Femur (tissue), 1 donor: ENCODE measurements at regions not wholly inside any gene's neighbourhood (a gene's known extent, or its start where the extent isn't known, plus 50 kb on each side); places are given as distances from the start of the nearest gene placed in this dataset.
"Not testable (repeated sequence)": the region's sequence is repeated elsewhere in the genome, so short reads cannot be mapped to it uniquely, and the experiment has no call there.

Source experiments
- DNase-seq: peaks from one replicate; pipeline ENCODE4 v3.0.0-alpha.2; 2017

DNA sequence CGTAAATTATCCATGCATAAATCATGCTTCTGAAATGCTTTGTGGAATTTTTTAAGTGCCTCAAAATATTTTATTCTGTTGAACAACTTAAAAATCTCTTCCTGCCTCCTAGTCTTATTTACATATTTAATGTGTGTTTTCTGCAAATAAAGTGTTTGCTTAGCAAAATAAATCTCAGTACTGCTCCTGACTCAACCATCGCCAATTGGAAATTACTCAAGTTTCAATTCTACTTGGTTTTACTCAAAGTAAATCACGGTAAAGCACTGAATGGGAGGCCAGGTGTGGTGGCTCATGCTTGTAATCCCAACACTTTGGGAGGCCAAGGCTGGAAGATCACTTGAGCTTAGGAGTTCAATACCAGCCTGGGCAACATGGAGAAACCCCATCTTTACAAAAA is 152.2 kb upstream of the NR5A2 start:
- no peak for DNase-seq

DNA sequence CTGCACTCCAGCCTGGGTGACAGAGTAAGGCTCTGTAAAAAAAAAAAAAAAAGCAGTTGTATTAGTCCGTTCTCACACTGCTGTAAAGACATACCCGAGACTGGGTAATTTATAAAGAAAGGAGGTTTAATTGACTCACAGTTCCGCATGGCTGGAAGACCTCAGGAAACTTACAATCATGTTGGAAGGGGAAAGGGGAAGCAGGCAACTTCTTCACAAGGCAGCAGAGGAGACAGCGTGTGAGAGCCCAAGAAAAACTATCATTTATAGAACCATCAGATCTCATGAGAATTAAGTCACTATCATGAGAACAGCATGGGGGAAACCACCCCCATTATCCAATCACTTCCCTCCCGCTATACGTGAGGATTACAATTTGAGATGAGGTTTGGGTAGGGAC is 151.7 kb upstream of the NR5A2 start:
- DNase-seq = no peak

DNA sequence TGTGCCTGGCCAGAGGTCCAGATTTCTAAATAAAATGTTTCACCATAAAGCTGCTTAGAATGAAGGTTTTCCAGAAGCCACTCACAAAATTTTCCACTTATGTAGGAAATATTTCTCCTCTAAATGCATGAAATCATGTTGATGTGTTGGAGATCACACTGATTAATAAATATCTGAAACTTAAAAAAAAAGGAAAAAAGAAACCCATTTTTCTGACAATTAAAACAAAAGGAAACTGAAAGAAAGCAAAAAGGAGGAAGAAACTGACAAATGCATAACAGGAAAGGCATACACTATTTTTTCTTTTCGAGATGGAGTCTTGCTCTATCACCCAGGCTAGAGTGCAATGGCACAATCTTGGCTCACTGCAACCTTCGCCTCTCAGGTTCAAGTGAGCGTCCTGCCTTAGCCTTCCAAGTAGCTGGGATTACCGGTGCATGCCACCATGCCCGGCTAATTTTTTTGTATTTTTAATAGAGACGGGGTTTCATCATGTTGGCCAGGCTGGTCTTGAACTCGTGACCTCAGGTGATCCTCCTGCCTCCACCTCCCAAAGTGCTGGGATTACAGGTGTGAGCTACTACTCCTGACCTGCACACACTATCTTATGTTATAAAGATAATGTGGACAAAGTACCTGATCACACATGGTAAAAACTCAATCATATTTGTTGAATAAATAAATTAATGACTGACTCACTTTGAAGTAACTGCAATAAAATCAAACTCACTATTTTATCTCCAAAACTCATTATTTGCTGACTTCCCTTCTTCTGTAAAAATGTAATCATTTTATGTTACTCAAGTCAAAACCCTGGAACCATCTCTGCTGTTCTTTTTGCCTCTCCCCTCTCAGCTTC is 149.8 kb upstream of the NR5A2 start:
- DNase-seq = no peak

DNA sequence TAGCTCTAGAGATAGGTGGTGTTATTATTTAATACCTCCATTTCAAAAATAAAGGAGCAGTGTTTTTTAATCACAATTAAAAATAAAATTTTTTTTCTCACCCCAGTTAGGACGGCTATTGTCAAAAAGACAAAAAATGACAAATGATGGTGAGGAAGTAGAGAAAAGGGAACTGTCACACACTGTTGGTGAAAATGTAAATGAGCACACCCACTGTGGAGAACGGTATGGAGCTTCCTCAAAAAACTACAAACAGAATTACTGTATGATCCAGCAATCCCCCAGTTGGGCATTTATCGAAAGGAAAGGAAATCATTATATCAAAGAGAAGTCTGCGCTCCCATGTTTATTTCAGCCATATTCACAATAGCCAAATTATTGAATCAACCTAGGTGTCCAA is 148.7 kb upstream of the NR5A2 start:
- no peak for DNase-seq

DNA sequence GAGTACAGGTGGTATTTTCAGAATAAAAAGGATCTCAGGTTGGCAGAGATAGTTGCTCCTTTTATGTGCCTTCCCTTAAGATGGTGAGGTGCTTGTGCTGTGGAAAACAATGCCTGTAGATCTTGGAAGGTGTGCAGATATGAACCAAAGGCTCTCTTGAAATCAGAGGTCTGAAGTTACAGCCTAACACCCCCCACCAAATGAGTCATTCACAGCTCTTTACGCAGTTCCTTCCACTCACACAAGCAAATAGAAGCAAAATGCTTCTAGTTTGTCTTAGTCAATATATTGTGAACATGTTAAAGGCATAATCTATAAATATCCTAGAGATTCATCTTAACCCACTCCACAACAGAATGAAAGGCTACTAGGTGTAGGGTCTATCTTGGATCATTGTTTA is 128.9 kb upstream of the NR5A2 start:
- no peak for DNase-seq

DNA sequence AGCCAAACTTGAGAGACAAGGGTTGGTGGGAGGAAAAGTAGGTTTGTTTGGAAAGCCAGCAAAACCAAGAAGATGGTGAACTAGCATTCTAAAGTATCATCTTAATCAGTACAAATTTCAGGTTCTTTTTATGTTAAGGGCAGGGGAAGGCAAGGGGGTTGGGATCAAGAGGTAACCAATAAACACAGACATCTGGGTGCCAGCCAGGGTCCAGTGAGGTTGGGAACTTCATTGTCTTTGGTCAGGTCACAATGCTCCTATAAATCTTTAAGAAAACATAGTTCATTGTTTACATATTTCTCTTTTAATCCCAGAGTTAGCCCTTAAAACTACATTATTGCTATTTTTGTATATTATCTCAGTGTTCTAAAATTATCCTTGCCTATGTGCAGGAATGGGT is 126.2 kb upstream of the NR5A2 start:
- DNase-seq = no peak

DNA sequence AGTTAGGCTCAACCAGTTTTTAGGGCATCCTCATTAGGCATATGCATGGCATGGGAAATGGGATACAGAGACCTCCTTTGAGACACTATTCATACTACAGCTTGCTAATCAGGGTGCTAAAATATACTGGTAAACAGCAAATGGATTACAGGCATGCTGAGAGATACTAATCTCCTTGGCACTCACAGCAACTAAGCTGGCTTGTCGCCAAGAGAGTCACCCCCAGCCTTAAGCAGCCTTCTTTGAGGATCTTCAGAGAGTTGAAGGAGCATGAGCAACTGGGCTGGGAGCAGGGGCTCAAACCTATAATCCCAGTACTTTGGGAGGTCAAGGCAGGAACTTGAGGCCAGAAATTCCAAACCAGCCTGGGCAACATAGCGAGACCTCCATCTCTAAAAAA is 120.1 kb upstream of the NR5A2 start:
- DNase-seq = no peak

DNA sequence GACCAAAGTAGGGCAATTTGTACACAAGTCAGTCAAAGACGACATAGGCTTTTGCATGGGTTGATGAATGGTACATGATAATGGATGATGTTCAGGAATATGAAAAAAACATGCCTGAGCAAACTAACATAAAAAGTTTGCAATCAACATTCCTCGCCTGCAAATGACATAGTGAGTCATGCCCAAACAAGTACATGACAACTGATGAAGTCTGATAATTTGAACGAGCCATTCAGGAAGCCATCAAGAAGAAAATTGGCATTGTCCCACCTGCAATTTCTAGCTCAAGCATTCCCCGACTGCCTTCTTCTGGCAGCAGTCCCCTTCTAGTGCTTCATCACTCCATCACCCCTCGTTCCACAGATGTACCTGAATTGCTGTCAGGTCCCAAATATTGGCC is 118.4 kb upstream of the NR5A2 start:
- no peak for DNase-seq

DNA sequence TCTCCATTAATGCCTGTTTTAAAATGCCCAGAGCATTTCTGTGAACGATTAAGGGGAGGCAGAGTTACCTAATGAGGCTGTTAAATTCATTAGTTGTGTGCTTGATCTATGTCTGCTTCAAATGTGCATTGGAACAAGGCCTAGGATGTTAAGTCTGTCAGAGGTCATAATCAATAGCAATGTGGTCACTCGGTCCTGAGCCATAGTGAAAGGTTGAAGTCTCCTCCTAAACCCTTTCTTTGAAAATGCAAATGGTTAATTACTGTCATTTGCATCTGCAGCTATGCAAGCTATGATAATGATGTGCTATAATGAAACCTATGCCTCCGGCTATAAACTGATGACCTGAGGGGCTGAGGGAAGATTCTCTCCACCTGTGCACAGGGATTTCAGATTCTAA is 114.2 kb upstream of the NR5A2 start:
- DNase-seq = no peak

DNA sequence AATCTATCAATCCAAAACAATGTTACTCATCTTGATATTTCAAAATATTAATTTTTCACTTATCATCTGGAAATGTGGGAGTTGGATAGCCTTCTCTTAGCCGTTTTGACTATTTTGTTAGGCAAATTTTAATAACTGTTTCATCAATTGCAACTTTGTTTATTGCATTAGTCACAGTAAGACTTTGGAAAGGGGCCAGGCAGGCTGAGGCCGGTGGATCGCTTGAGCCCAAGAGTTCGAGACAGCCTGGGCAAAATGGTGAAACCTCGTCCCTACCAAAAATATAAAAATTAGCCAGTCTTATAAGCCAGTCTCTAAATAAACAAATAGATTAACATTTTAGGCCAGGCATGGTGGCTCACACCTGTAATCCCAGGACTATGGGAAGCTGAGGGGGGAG is 113.0 kb upstream of the NR5A2 start:
- DNase-seq = no peak

DNA sequence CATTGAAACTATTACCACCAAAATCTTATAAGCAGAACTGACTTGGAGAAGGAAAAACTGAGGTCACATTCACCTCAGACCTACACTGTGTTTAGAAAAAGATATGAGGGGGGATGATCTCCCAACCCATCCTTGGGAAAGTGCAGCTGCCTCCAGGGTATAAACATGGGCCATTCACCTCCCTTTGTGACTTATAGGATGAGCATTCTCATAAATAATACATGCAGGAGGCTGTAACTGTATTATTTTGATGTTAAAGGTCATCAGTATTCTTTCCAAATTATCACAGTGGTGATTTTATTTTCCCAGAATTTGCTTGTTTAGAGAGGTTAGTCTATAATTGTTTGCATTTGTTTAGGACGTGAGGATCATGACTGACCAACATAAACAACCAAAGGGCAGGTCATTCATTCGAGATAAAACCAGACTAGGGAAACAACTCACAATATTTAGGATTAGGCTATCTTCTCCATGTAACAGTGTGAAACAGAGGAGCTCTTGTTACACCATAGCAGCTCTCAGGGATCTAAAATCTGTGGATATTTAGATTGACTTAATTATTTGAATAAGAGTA is 109.2 kb upstream of the NR5A2 start:
- no peak for DNase-seq

DNA sequence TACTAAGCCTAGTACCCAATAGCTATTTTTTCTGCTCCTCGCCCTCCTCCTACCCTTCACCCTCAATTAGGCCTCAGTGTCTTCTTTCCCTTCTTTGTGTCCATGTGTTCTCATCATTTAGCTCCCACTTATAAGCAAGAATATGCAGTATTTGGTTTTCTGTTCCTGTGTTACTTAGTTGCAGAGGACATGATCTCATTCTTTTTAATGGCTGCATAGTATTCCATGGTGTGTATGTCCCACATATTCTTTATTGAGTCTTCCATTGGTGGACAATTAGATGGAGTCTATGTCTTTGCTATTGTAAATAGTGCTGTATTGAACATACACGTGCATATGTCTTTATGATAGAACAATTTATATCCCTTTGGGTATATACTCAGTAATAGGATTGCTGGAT is 106.9 kb upstream of the NR5A2 start:
- DNase-seq = no peak

DNA sequence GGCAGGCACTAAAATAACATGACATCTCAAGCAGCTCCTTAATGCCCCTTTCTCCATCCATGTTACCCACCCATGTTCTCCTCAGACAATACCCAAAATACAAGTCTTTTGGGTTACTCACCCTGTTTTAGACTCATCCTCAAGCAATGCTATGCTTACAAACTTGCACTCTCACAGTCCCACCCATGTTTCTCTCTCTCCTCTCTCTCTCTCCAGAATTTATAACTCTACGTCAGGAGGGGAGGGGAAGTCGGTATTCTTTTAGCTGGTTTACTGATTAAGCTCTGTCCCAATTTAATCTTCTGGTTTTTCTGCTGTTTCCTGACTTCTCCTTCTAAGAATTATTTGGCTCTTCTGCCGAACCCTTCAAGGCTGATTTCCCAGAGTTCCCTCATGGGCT is 98.0 kb upstream of the NR5A2 start:
- DNase-seq = no peak

DNA sequence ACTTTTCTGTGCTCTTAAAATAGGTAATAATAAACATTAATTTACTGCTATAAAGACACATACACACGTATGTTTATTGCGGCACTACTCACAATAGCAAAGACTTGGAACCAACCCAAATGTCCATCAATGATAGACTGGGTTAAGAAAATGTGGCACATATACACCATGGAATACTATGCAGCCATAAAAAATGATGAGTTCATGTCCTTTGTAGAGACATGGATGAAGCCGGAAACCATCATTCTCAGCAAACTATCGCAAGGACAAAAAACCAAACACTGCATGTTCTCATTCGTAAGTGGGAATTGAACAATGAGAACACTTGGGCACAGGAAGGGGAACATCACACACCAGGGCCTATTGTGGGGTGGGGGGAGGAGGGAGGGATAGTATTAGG is 97.4 kb upstream of the NR5A2 start:
- DNase-seq = not testable (repeated sequence)

DNA sequence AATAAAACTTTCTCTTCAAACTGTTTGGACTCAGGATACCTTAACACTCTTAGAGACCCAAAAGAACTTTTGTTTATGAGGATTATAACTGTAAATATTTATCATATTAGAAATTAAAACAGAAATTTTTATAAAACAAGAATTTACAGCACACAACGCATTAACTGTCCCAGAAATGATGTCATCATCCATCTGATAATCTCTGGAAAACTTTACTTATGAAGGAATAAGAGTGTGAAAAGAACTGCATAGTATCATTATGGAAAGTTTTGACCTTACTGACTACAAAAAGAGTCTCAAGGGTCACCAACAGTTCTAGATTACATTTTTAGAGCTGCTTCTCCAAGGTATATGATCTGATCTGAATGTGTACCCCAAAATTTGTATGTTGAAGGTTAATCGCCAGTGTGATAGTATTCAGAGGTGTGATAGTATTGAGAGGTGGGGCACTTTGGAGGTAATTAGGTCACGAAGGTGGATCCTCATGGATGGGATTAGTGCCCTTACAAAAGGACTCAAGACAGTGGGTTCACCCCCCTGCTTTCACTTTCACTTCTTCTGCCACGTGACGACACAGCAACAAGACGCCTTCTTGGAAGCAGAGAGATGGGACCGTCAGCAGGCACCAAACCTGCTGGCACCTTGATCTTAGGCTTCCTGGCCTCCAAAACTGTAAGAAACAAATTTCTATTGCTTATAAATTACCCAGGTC is 95.7 kb upstream of the NR5A2 start:
- no peak for DNase-seq

DNA sequence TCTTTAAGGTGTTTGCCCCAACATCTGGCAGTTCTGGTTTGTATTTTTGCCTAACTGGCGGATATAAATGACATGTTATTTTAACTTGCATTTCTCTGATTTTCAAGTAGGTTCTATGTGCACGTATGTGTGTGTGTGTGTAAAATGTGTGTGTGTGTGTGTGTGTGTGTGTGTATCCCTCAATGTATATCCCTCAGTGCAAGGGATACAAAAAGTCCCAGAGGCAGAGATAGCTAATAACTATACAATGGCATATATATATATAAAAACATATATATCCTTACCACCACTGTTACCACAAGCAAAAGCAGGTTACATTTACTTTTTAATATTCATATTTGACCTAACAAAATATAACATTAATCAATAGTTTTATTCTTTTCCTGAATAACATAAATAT is 95.0 kb upstream of the NR5A2 start:
- no peak for DNase-seq

DNA sequence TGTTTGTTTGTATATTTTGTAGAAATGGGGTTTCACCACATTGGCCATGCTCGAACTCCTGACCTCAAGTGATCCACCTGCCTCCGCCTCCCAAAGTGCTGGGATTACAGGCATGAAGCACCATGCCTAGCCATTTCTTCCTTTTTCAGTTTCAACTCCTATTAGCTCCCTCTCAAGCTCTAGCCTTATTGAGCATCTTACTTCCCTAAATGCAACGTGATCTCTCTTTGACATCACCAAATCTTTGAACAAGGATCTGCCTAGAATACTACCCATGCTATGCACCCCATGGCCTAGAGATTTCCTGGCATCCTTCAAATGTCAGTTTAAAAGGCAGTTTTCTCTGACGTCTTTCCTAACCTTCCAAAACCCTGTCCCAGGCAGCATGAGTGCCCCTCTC is 91.1 kb upstream of the NR5A2 start:
- no peak for DNase-seq

DNA sequence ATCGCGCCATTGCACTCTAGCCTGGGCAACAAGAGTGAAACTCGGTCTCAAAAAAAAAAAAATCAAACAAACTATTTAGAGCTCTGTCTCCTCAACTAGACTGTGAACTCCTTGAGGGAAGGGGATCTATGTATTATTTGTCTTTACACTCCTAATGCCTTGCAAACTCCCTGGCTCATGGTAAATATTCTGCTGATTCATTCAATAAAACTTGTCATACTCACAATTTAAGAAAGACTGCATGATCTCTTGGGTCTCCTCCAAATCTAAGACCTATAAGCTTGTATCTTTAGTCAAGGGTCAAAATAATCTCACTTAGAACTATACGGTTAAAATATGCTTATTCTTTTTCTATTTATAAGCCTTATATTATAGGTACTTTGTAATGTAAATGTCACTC is 90.3 kb upstream of the NR5A2 start:
- DNase-seq = no peak

DNA sequence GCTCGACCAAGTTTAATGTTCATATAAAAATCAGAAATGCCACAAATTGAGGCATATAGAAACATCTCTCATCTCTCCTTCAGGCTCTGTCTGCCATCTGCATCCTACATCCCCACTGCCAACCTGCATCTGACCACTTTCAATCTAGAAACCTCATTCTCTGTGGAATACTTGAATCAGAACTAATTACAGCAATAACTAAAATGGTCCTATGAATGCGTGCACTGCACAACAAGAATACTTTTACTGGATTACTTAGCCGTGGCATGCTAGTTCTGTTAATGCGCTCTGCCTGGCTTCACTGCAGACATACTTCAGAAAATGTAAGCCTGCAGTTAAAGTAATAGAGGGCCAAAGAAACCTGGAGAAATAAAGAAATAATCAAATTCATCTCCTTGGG is 89.8 kb upstream of the NR5A2 start:
- no peak for DNase-seq

DNA sequence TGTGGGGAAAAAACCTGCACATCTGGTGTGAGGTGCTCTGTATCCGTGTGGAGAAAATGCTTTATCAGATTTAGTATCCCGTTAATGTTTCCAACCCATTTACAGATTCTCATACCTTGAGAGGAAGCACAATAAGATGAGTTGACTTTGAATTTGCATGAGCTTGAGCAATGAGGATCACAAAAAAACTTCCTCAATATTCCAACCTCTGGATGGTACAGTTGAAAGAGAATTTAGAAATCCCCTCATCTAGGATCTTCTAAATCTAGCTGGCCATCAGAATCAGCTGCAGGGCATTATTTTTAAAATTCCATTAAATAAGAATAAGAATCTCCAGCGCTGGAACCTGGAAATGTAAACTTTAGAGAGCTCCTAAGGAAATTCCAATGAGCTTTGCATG is 82.5 kb upstream of the NR5A2 start:
- DNase-seq = no peak

DNA sequence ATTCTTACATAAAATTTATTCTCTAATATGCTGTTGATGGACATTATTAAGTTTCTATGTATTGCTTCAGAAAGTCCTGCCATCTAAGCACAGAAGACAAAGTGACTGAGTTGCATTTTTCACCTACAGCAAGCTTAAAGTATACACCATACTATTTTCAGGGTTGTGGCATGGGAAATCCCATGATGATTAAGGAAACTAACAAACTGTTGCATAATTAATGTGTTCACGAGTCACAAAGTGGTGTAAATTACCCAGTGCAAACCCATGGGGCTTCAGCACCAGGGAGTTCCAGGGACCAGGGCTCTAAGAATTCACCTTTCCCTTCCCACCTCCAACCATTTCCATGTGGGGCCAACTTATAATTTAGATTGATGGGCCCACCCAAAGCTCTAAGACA is 81.9 kb upstream of the NR5A2 start:
- DNase-seq = no peak

DNA sequence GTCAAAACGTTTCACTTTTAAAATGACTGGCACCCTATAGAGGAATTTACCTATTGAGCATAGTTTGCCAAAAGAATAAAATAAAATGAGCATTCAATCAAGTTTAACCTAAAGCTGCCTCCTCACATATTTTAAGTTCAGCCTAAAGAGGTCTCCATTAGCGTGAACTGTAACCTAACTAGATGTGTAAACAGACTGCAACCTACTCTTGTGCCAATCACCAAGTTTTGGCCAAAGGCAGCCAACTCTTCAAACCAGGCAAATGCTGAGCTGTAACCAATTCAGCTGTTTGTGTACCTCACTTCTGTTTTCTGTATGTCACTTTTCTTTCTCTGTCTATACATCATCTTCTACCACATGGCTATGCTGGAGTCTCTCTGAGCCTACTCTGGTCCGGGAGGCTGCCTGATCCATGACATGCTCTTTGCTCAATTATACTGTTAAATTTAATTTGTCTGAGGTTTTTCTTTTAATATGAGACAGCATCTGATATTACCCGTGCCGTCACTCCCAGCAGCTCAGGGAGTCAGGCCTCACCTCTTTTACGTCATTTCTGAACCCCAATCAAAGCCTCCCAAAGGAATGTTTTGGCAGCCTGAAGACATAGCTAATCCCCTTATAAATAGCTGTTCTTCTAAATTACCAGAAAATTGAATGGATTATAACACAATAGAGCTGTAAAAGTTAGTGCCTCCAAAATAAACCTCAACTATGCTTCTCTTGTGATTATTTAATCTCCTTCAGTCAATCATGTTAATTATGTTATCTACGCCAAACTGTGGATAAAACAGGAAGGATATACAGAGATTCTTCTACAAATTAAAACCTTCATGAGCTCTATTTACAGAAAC is 81.0 kb upstream of the NR5A2 start:
- DNase-seq = no peak

DNA sequence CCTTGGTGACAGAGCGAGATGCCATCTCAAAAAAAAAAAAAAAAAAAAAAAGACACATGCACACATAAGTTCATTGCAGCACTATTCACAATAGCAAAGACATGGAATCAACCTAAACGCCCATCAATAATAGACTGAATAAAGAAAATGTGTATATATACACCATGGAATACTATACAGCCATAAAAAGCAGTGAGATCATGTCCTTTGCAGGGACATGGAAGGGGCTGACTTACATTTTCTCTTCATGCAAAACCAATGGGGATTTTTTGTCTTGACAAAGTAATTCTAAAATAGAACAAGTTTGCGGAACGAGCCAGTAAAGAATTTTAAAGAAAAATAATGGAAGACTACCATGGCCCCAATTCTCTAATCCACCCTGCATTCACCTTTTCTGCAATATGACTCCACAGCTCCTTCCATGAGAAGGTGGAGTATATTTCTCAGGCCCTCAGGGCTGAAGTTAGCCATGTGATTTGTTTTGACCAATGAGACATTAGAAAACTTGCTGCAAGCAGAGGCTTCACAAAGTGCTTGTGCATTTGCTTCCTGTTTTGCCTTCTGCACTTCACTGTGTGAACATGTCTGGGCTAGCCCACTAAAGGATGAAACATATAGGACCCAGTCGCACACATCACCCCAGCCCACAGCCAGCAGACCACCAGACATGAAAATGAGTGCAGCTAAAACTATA is 78.8 kb upstream of the NR5A2 start:
- no peak for DNase-seq
